ENCODE measurements at regions not wholly inside any gene's neighbourhood (a gene's known extent, or its start where the extent isn't known, plus 50 kb on each side); places are given as distances from the start of the nearest gene placed in this dataset.

DNA sequence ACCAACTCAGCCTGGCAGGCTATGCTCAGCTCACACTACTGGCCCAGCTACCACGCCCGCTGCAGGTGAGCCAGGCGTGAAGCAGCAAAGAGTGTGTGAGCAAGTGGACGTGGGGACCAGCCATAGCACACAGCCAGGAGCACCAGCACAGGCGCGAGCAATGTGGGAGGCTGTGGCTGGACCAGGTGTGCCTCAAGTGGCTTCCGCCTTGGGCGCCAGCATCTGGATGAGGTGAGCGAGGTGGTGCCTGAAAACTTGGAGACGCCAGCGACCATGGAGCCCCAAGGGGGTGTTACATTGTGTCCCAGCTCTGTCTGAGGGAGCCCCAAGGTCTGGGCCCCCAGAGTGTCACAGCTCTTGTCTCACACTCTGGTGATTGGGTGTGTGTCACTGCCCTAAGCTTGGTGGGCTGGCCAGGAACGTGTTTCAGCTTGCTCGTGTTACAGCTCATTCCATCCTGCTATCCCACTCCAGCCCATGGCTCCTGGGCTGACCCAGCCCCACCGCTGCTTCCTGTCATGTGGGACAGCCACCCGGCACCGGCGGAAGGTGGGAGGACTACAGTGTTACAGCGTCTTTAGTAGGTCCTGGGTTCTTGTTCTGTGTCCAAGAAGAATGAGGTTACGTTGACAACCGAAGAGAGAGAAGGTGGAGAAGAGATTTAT lies 508.0 kb upstream of the MMS22L start:
- no peaks in the 10 kb centered on the region for H3K9me2 ChIP-seq (replicated peaks; ENCODE audit: control insufficient read depth, low read length)
- no peaks in the 10 kb centered on the region for H4K20me1 ChIP-seq (ENCODE audit: control insufficient read depth, insufficient read depth, low read depth, low read length)
- no peak overlapping the region for H3K4me2 ChIP-seq (ENCODE audit: low read length)
- no peaks in the 10 kb centered on the region for H3K79me2 ChIP-seq (ENCODE audit: control insufficient read depth, low read length)
- no peak overlapping the region for H3K4me3 ChIP-seq (ENCODE audit: low read length)
- no peaks in the 10 kb centered on the region for H3K36me3 ChIP-seq (ENCODE audit: control insufficient read depth, low read length)
- no peak for TF ChIP-seq EZH2phosphoT487 (IDR thresholded peaks at IDR 0.05; ENCODE audit: borderline replicate concordance, low read length)
- TF ChIP-seq, protein P1, sequence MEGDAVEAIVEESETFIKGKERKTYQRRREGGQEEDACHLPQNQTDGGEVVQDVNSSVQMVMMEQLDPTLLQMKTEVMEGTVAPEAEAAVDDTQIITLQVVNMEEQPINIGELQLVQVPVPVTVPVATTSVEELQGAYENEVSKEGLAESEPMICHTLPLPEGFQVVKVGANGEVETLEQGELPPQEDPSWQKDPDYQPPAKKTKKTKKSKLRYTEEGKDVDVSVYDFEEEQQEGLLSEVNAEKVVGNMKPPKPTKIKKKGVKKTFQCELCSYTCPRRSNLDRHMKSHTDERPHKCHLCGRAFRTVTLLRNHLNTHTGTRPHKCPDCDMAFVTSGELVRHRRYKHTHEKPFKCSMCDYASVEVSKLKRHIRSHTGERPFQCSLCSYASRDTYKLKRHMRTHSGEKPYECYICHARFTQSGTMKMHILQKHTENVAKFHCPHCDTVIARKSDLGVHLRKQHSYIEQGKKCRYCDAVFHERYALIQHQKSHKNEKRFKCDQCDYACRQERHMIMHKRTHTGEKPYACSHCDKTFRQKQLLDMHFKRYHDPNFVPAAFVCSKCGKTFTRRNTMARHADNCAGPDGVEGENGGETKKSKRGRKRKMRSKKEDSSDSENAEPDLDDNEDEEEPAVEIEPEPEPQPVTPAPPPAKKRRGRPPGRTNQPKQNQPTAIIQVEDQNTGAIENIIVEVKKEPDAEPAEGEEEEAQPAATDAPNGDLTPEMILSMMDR (IDR thresholded peaks at IDR 0.05; ENCODE audit: low read depth, low read length, poor library complexity, severe bottlenecking) = no peak
- H3K4me1 ChIP-seq (ENCODE audit: control insufficient read depth, low read length) = no peaks in the 10 kb centered on the region
- H3F3A ChIP-seq (ENCODE audit: control insufficient read depth, insufficient read depth) = no peaks in the 10 kb centered on the region
- H3K27me3 ChIP-seq (ENCODE audit: control insufficient read depth, low read length) = no peaks in the 10 kb centered on the region
- H3K27ac ChIP-seq (ENCODE audit: low read depth, low read length) = no peak overlapping the region
- no peaks in the 10 kb centered on the region for H3K9me3 ChIP-seq (ENCODE audit: control insufficient read depth, insufficient read depth, low read length)

DNA sequence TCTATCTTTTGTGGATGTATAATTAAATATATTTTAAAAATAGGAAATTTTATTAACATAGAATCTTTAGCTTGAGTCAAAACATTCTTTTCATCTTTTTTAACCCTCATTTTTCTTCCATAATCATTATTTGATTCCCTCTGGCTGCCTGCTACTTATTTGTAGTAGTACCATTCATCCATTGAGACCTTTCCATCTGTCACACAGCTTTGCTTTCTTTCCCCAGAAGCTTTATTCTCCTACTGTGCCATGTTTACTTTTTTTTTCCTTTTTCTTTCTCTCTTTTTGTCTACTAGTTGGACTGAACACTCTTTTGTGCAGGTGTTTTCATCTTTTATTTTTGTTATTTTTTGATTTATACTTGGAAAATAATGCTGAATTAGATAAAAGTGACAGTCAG lies 522.6 kb upstream of the MMS22L start:
- Histone ChIP-seq H3K4me3 (ENCODE audit: low read length) (no peak overlapping the region), H3K9me2 (replicated peaks; ENCODE audit: control insufficient read depth, low read length) (no peaks in the 10 kb centered on the region), H3F3A (ENCODE audit: control insufficient read depth, insufficient read depth) (no peaks in the 10 kb centered on the region), H3K36me3 (ENCODE audit: control insufficient read depth, low read length) (no peaks in the 10 kb centered on the region), H3K4me1 (ENCODE audit: control insufficient read depth, low read length) (no peaks in the 10 kb centered on the region), H3K79me2 (ENCODE audit: control insufficient read depth, low read length) (no peaks in the 10 kb centered on the region), H4K20me1 (ENCODE audit: control insufficient read depth, insufficient read depth, low read depth, low read length) (no peaks in the 10 kb centered on the region), H3K9me3 (ENCODE audit: control insufficient read depth, insufficient read depth, low read length) (no peaks in the 10 kb centered on the region), H3K27me3 (ENCODE audit: control insufficient read depth, low read length) (no peaks in the 10 kb centered on the region), H3K27ac (ENCODE audit: low read depth, low read length) (no peak overlapping the region), H3K4me2 (ENCODE audit: low read length) (no peak overlapping the region)
- TF ChIP-seq, protein P1 (IDR thresholded peaks at IDR 0.05; ENCODE audit: low read depth, low read length, poor library complexity, severe bottlenecking) = no peak
- TF ChIP-seq EZH2phosphoT487 (IDR thresholded peaks at IDR 0.05; ENCODE audit: borderline replicate concordance, low read length) = no peak

DNA sequence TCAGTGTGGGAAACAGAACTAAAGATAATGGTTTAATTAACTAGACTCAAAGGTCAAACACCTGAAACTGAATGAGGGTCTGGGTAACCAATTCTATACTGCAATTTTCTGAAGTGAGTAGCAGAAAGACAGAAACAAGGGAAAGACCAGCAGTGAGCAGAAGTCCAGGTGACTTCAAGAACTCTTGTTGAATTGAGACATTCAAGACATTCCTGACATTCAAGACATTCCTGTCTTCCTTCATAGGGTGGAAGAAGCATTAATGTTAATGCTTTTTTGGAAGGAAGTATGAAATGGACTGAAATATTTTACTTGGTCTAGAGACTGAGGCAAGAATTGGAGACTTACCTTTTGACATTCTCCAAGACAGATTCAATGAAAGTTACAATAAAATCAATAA lies 529.9 kb upstream of the MMS22L start:
- Histone ChIP-seq H3K36me3 (ENCODE audit: control insufficient read depth, low read length) (no peaks in the 10 kb centered on the region), H3K4me2 (ENCODE audit: low read length) (no peak overlapping the region), H3F3A (ENCODE audit: control insufficient read depth, insufficient read depth) (no peaks in the 10 kb centered on the region), H3K9me2 (replicated peaks; ENCODE audit: control insufficient read depth, low read length) (no peaks in the 10 kb centered on the region), H3K27me3 (ENCODE audit: control insufficient read depth, low read length) (no peaks in the 10 kb centered on the region), H3K4me1 (ENCODE audit: control insufficient read depth, low read length) (no peaks in the 10 kb centered on the region), H3K4me3 (ENCODE audit: low read length) (no peak overlapping the region), H4K20me1 (ENCODE audit: control insufficient read depth, insufficient read depth, low read depth, low read length) (no peaks in the 10 kb centered on the region), H3K9me3 (ENCODE audit: control insufficient read depth, insufficient read depth, low read length) (no peaks in the 10 kb centered on the region), H3K79me2 (ENCODE audit: control insufficient read depth, low read length) (no peaks in the 10 kb centered on the region), H3K27ac (ENCODE audit: low read depth, low read length) (no peak overlapping the region)
- TF ChIP-seq, protein P1 (IDR thresholded peaks at IDR 0.05; ENCODE audit: low read depth, low read length, poor library complexity, severe bottlenecking) = no peak
- TF ChIP-seq EZH2phosphoT487 (IDR thresholded peaks at IDR 0.05; ENCODE audit: borderline replicate concordance, low read length) = no peak
